AG09319 (cell line): ENCODE measurements at regions not wholly inside any gene's neighbourhood (a gene's known extent, or its start where the extent isn't known, plus 50 kb on each side); places are given as distances from the start of the nearest gene placed in this dataset.
"Not testable (repeated sequence)": the region's sequence is repeated elsewhere in the genome, so short reads cannot be mapped to it uniquely, and the experiment has no call there.

Experiments
- DNase-seq: peaks from one replicate; pipeline ENCODE4 v3.0.0-alpha.2; 2010; ENCODE audit warnings: low read depth; ENCODE audit errors: extremely low read depth
- TF ChIP-seq, protein P1 (sequence below): IDR thresholded peaks from 2 replicates; pipeline ENCODE4 v1.5.1; 2011; ENCODE audit warnings: low read depth, mild to moderate bottlenecking, inconsistent platforms, low read length, moderate library complexity

DNA sequence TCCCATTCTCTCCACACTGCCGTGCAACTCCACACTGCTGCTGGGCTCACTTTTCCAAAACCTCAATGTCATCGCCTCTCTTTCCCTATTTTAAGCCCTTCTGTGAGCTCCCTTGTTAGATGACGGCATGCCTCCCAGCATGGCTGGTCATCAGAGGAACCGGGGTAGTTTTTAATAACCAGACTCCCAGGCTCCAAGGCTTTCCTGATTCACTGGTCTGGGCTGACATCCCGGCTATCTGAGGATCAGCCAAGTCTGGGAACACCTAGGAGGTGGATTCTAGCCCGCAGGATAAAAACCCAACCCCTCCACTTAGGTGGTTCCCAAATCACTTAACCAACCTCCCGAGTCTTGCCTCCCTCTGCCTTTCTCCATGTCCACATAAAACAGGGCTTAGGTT lies 295.4 kb upstream of the FZD8 start:
- TF ChIP-seq, protein P1, sequence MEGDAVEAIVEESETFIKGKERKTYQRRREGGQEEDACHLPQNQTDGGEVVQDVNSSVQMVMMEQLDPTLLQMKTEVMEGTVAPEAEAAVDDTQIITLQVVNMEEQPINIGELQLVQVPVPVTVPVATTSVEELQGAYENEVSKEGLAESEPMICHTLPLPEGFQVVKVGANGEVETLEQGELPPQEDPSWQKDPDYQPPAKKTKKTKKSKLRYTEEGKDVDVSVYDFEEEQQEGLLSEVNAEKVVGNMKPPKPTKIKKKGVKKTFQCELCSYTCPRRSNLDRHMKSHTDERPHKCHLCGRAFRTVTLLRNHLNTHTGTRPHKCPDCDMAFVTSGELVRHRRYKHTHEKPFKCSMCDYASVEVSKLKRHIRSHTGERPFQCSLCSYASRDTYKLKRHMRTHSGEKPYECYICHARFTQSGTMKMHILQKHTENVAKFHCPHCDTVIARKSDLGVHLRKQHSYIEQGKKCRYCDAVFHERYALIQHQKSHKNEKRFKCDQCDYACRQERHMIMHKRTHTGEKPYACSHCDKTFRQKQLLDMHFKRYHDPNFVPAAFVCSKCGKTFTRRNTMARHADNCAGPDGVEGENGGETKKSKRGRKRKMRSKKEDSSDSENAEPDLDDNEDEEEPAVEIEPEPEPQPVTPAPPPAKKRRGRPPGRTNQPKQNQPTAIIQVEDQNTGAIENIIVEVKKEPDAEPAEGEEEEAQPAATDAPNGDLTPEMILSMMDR, result no peak
- no peak for DNase-seq

DNA sequence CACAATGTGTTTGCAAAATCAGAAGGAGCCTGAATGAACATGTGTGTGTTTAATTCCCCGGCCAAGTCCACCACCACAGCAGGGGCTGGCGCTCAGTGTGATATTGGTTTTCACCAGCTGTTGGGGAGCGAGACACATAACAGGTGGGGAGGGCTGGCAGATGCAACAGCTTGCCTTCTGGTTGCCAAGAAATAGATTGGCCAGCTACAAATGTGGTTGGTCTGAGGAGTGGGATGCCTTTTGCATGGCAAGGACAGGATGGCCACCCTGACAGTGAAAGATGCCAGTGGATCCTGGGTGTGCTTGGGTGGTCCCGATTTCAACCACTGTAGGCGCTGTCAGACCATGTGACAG lies 292.5 kb upstream of the FZD8 start:
- DNase-seq, result no peak
- TF ChIP-seq, protein P1, result no peak

DNA sequence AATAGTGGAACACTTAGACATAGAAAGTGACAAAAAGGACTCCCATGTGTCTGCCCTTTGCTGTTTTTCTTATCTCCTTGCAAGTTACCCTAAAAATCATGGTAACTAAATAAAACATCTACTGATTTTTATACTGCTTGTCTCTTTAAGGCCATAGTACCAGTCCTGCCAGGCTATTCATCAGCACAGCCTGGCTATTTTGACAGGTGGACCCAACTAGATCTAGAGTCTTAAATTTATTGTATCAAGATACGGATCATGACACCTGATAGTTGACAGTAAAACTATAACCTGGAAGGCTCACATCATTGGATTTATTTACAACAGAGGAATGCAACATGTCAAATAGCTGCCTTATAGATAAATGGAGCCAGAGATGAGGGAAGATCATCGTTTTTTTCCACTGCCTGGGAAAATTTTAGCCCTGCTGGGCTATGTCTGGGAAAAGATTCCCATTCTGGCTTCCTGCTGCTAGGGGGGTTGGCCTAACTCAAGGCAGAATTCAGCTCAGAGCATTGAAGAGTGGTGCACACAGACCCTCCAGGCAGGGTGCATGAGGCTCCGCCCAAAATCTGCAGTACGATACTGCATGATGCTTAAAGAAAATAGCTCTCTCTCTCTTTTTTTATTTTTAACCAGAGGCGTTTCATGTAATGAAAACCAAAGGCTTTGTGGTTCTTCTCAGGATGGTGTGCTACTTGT lies 292.0 kb upstream of the FZD8 start:
- no peak for DNase-seq
- TF ChIP-seq, protein P1, result no peak

DNA sequence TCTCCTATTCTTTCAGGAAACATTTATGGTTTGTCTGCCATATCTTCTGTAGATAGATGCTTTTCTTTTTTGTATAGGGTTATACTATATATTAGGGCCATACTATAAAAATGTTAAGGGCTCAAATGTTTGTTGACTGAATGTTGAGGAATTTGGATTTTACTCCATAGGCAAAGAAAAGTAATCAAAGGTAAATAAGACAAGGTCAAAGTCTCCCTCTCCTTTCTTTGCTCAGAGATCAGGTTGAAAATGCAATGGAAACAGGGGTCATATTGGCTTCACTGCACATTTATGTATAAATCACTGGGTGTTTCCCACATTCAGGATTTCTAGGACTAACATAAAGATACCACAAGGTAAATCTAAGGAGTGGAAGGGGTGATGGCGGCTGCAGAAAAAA lies 291.4 kb upstream of the FZD8 start:
- no peak for DNase-seq
- TF ChIP-seq, protein P1, result no peak

DNA sequence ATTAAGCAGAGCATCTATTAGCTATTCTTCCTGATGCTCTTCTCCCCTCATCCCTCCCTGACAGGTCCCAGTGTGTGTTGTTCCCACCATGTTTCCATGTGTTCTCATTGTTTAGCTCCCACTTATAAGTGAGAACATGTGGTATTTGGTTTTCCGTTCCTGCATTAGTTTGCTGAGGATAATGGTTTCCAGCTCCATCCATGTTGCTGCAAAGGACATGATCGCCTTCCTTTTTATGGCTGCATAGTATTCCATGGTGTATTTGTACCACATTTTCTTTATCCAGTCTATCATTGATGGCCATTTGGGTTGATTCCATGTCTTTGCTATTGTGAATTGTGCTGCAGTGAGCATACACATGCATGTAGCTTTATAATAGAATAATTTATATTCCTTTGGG lies 287.9 kb upstream of the FZD8 start:
- not testable (repeated sequence) for DNase-seq

DNA sequence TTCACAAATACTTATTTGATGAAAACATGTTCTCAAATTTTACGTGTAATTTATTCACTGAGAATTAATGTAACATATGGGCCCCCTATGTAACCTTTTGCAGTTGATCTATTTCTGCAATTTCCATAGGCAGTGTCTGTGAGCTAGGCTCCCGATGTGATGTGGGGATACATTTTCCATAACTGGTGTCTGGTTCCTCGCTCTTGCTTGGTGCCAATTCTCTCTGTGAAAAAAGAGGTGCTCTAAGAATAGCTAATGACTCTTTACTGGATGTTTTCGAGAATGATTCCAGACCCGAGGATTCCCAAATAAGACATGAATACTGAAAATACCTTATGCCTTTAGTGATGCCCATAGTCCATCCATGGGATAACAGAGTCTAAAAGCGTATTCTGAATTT lies 286.7 kb upstream of the FZD8 start:
- no peak for DNase-seq
- TF ChIP-seq, protein P1, result no peak

DNA sequence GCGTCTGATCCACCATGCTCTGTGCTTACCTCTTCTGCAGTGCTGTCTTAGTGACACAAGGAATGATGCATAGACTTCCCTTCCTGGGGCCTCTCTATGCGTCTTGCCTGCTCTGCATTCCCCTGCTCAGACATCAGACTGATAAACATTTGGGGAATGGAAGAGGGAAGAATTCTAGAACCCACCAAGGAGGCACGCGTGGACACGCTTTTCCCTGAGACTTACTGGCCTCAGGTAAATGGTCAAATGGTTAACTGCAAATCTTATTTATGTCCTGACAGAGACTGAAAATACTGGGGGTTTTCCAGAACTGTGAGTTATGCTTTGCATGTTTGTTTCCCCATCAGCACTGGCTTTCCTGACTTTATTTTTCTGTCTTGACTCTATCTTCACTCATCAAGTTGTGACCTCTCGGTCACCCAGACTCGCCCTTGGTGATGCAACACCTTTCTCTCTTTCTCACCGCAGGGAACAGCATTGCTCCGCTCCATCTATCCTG lies 285.9 kb upstream of the FZD8 start:
- TF ChIP-seq, protein P1, result no peak
- no peak for DNase-seq

DNA sequence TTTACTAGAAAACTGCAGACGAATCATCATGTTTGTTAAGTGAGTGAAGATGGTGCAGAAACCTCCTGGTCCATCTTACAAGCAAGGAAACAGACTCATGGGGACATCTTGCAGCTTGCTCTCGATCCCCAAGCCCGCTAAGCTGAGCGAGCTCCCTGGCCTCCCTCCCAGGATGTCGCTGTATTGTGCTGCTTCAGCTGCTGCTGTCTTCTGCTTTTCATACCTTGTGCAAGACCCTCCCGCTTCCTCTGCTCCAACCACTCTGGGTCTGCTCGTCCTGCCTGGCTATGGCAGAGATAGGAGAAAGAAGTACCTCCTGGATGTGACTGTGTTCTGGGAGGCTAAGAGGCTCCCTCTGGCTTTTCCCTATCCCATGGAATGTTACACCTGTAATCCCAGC lies 285.2 kb upstream of the FZD8 start:
- TF ChIP-seq, protein P1, result no peak
- no peak for DNase-seq
